IMR-90 (cell line): ENCODE measurements at regions not wholly inside any gene's neighbourhood (a gene's known extent, or its start where the extent isn't known, plus 50 kb on each side); places are given as distances from the start of the nearest gene placed in this dataset.

Source experiments
- CTCF ChIP-seq: conservative IDR thresholded peaks from 2 replicates; pipeline ENCODE4 v1.5.1; 2012; ENCODE audit warnings: mild to moderate bottlenecking, low read depth, low read length, improper control_type of control experiment
- POLR2A ChIP-seq: IDR thresholded peaks from 2 replicates; pipeline ENCODE4 v1.6.1; 2012; ENCODE audit warnings: mild to moderate bottlenecking, low read depth, low read length
- SMC3 ChIP-seq: fragments of 150-350 bp; IDR thresholded peaks from 2 replicates; pipeline ENCODE4 v1.6.1; 2016; ENCODE audit warnings: low read depth, mild to moderate bottlenecking, antibody characterized with exemption, low read length, moderate library complexity

GRCh38 chr15:60074181-60074885 is 70.2 kb downstream of the FOXB1 start:
- no peak for TF ChIP-seq POLR2A
- no peak for TF ChIP-seq CTCF
- no peak for TF ChIP-seq SMC3
